OCI-LY1 (cell line): ENCODE measurements at regions not wholly inside any gene's neighbourhood (a gene's known extent, or its start where the extent isn't known, plus 50 kb on each side); places are given as distances from the start of the nearest gene placed in this dataset.

Experiments used
- H2AFZ ChIP-seq: fragments of 200-600 bp; sonication (generic), shearing (Covaris generic); 2 replicates; pipeline ENCODE4 v1.6.0; 2014; ENCODE audit warnings: antibody characterized with exemption, mild to moderate bottlenecking, low read length
- H3F3A ChIP-seq: fragments of 200-600 bp; sonication (generic), shearing (Covaris generic); 2 replicates; pipeline ENCODE4 v1.6.0; 2014; ENCODE audit warnings: mild to moderate bottlenecking, antibody characterized with exemption, low read length, moderate library complexity; ENCODE audit not compliant: insufficient read depth
- H3K27ac ChIP-seq: fragments of 200-600 bp; sonication (generic); 2 replicates; pipeline ENCODE4 v1.5.1; 2014; ENCODE audit warnings: low read length, mixed run types, mild to moderate bottlenecking, low read depth; ENCODE audit not compliant: poor library complexity, severe bottlenecking
- H3K27me3 ChIP-seq: fragments of 200-600 bp; sonication (generic); 2 replicates; pipeline ENCODE4 v1.6.0; 2014; ENCODE audit warnings: antibody characterized with exemption, mild to moderate bottlenecking, low read length, moderate library complexity; ENCODE audit not compliant: insufficient read depth
- H3K36me3 ChIP-seq: fragments of 200-600 bp; sonication (generic); 2 replicates; pipeline ENCODE4 v1.6.1; 2014; ENCODE audit warnings: mild to moderate bottlenecking, antibody characterized with exemption, low read length, moderate library complexity, mixed read lengths; ENCODE audit not compliant: insufficient read depth
- H3K4me1 ChIP-seq: fragments of 200-600 bp; sonication (generic); 2 replicates; pipeline ENCODE4 v1.5.1; 2014; ENCODE audit warnings: mild to moderate bottlenecking, low read length, moderate library complexity; ENCODE audit not compliant: insufficient read depth, severe bottlenecking
- H3K4me2 ChIP-seq: fragments of 200-600 bp; sonication (generic), shearing (Covaris generic); 2 replicates; pipeline ENCODE4 v1.6.1; 2014; ENCODE audit warnings: low read length
- H3K4me3 ChIP-seq: fragments of 200-600 bp; sonication (generic); 2 replicates; pipeline ENCODE4 v1.5.1; 2014; ENCODE audit warnings: low read length, low read depth, mild to moderate bottlenecking, mixed read lengths; ENCODE audit not compliant: poor library complexity, severe bottlenecking
- H3K79me2 ChIP-seq: fragments of 200-600 bp; shearing (Covaris generic); 2 replicates; pipeline ENCODE4 v1.6.1; 2016; ENCODE audit warnings: mixed run types, low read length, mixed read lengths; ENCODE audit not compliant: insufficient read depth
- H3K9ac ChIP-seq: fragments of 200-600 bp; sonication (generic), shearing (Covaris generic); 2 replicates; pipeline ENCODE4 v1.6.1; 2014; ENCODE audit warnings: mild to moderate bottlenecking, low read length, mixed read lengths
- H3K9me2 ChIP-seq: fragments of 200-600 bp; sonication (generic), shearing (Covaris generic); 2 replicates; pipeline ENCODE4 v1.6.1; 2014; ENCODE audit warnings: low read depth, mild to moderate bottlenecking, low read length, mixed read lengths
- H3K9me3 ChIP-seq: fragments of 200-600 bp; shearing (Covaris generic); 2 replicates; pipeline ENCODE4 v1.6.1; 2014; ENCODE audit warnings: low read length, mixed read lengths
- H4K20me1 ChIP-seq: fragments of 200-600 bp; sonication (generic), shearing (Covaris generic); 2 replicates; pipeline ENCODE4 v1.6.0; 2016; ENCODE audit warnings: mild to moderate bottlenecking, low read length; ENCODE audit not compliant: insufficient read depth
- EZH2 ChIP-seq: fragments of 200-600 bp; sonication (generic), shearing (Covaris generic); IDR thresholded peaks from 2 replicates; pipeline ENCODE4 v1.8.0; 2017; ENCODE audit warnings: borderline replicate concordance, mixed run types, mild to moderate bottlenecking, antibody characterized with exemption, low read length, moderate library complexity, mixed read lengths
- TF ChIP-seq, protein P1 (sequence below): fragments of 200-600 bp; sonication (generic), shearing (Covaris generic); IDR thresholded peaks from 2 replicates; pipeline ENCODE4 v1.5.1; 2017; ENCODE audit warnings: mild to moderate bottlenecking, antibody characterized with exemption, low read length, moderate library complexity, mixed read lengths

DNA sequence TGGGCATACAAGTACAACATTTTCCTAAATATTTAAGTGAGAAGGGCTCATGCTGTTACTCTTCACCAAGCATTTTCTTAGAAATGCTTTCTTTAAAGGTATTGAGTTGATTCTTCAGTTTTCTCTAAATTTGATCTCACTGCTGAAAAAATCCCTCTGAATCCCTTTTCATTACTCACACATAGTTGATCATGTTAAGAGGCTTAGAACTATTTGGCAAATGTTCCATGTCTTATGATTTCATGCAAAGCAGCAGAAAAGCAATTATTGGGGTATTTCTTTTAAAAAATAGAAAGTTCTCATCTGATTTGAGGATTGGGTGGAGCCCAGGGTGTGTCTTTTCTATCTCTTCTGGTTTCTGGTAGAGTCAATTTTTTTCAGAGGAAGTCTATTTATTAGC is 1079.8 kb upstream of the ZEB2 start:
- no peak for TF ChIP-seq EZH2
- TF ChIP-seq, protein P1, sequence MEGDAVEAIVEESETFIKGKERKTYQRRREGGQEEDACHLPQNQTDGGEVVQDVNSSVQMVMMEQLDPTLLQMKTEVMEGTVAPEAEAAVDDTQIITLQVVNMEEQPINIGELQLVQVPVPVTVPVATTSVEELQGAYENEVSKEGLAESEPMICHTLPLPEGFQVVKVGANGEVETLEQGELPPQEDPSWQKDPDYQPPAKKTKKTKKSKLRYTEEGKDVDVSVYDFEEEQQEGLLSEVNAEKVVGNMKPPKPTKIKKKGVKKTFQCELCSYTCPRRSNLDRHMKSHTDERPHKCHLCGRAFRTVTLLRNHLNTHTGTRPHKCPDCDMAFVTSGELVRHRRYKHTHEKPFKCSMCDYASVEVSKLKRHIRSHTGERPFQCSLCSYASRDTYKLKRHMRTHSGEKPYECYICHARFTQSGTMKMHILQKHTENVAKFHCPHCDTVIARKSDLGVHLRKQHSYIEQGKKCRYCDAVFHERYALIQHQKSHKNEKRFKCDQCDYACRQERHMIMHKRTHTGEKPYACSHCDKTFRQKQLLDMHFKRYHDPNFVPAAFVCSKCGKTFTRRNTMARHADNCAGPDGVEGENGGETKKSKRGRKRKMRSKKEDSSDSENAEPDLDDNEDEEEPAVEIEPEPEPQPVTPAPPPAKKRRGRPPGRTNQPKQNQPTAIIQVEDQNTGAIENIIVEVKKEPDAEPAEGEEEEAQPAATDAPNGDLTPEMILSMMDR: no peak
- Histone ChIP-seq H3K36me3 (no peaks in the 10 kb centered on the region), H3K79me2 (no peaks in the 10 kb centered on the region), H3K4me2 (no peak overlapping the region), H3K4me3 (no peak overlapping the region), H3K9ac (no peak overlapping the region), H3K9me3 (peaks cover 7% of the 10 kb centered on the region; the same call in 1 of the 2 replicates), H3F3A (no peaks in the 10 kb centered on the region), H4K20me1 (no peaks in the 10 kb centered on the region), H3K9me2 (no peaks in the 10 kb centered on the region), H2AFZ (no peak overlapping the region), H3K4me1 (peaks cover 23% of the 10 kb centered on the region), H3K27me3 (no peaks in the 10 kb centered on the region), H3K27ac (no peak overlapping the region)

DNA sequence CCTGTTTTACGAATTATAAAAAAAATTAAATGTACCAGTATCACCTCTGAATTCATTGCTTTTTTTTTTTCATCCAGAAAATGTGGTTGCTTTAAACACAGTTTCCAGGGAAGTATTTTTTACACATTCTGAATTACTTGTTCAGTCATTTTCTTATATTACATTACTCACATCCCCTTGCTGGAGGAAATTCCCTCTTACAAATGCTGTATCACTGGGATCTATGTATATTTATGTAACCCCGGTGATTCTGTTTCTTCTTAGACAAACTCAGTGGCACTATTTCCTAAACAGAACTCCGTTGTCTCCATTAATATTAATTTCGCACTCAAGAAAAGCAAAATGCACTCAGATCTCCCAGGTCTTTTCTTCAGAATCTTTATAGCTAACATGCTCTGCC is 1078.5 kb upstream of the ZEB2 start:
- TF ChIP-seq, protein P1: no peak
- TF ChIP-seq EZH2: no peak
- Histone ChIP-seq H2AFZ (no peak overlapping the region), H3K27ac (no peak overlapping the region), H3K4me3 (no peak overlapping the region), H4K20me1 (no peaks in the 10 kb centered on the region), H3F3A (no peaks in the 10 kb centered on the region), H3K4me2 (no peak overlapping the region), H3K36me3 (no peaks in the 10 kb centered on the region), H3K9me2 (no peaks in the 10 kb centered on the region), H3K79me2 (no peaks in the 10 kb centered on the region), H3K4me1 (peaks cover 37% of the 10 kb centered on the region), H3K9me3 (peaks cover 7% of the 10 kb centered on the region; the same call in 1 of the 2 replicates), H3K27me3 (no peaks in the 10 kb centered on the region), H3K9ac (no peak overlapping the region)

- Histone ChIP-seq H3K27ac (no peak overlapping the region), H4K20me1 (no peaks in the 10 kb centered on the region), H3K4me1 (peaks cover 43% of the 10 kb centered on the region), H3F3A (no peaks in the 10 kb centered on the region), H3K4me2 (no peak overlapping the region), H3K36me3 (no peaks in the 10 kb centered on the region), H3K9ac (no peak overlapping the region), H3K27me3 (no peaks in the 10 kb centered on the region), H3K4me3 (no peak overlapping the region), H3K79me2 (no peaks in the 10 kb centered on the region), H3K9me2 (no peaks in the 10 kb centered on the region), H3K9me3 (peaks cover 3% of the 10 kb centered on the region; the same call in 1 of the 2 replicates), H2AFZ (no peak overlapping the region)
- TF ChIP-seq EZH2: no peak
- TF ChIP-seq, protein P1: no peak
Observed at GRCh38 chr2:145597809-145598208, 1077.9 kb upstream of the ZEB2 start.
